Tibial artery (tissue), 4 donors: ENCODE measurements at regions not wholly inside any gene's neighbourhood (a gene's known extent, or its start where the extent isn't known, plus 50 kb on each side); places are given as distances from the start of the nearest gene placed in this dataset.

Experiments
- DNase-seq, 2 donors: peaks; one replicate each; pipeline ENCODE4 v3.0.0-alpha.2; 2019
- H3K27ac ChIP-seq, 2 donors: fragments of 200-600 bp; sonication (generic) in 1 of 2; 1 replicate in 1 of 2; 2 replicates in 1 of 2; pipeline ENCODE4 v1.5.1; 2018 to 2019; ENCODE audit warnings: mild to moderate bottlenecking in 1 of 2
- H3K27me3 ChIP-seq, 2 donors: fragments of 200-600 bp; sonication (generic) in 1 of 2; one replicate each; pipeline versions ENCODE4 v1.5.1 to v1.6.0; 2016 to 2019
- H3K36me3 ChIP-seq, 3 donors: fragments of 200-600 bp; sonication (generic) in 2 of 3; one replicate each; pipeline ENCODE4 v1.5.1; 2016 to 2019; ENCODE audit warnings: mild to moderate bottlenecking in 2 of 3
- H3K4me1 ChIP-seq, 4 donors: fragments of 200-600 bp; sonication (generic) in 2 of 4; 1 replicate in 3 of 4; 2 replicates in 1 of 4; pipeline ENCODE4 v1.5.1; 2016 to 2019
- H3K4me3 ChIP-seq, 2 donors: fragments of 200-600 bp; sonication (generic) in 1 of 2; 1 replicate in 1 of 2; 2 replicates in 1 of 2; pipeline ENCODE4 v1.5.1; 2018 to 2019; ENCODE audit warnings: mild to moderate bottlenecking in 2 of 2
- H3K9me3 ChIP-seq, 3 donors: fragments of 200-600 bp; sonication (generic) in 1 of 3; one replicate each; pipeline ENCODE4 v1.5.1; 2016 to 2019
- intact Hi-C: fragments of 100-400 bp; cut with DNase I; formaldehyde crosslinking; loops from one replicate; pipeline ENCODE4 v1.15.0; 2023; ENCODE audit warnings: low total_unique reads
- TF ChIP-seq, protein P1 (sequence below), 2 experiments: fragments of 200-600 bp in 1 of 2; fragments of 450-650 bp in 1 of 2; IDR thresholded peaks; one replicate each; pipeline ENCODE4 v1.5.1; 2017 to 2019; ENCODE audit warnings: antibody characterized with exemption in 2 of 2, mild to moderate bottlenecking in 1 of 2, moderate library complexity in 1 of 2

DNA sequence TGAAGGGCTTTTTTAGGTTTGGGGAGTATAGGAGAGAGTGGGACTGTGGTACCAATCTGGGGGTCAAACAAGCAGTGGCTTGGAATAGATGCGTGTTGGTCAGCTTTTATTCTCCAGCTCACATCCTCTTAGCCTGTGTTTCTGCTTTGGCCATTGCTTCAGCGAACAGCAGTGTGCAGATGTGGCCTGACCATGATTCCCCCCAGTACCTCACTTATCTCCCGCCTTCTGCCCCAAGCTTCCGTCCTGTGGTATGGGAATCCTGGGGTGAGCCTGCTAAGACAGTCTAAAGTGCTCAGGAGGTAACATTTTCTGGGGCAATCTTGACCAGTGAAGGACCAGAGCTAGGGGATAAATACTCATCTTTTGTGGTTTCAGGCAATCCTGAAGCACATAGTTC lies 84.9 kb upstream of the TNP1 start:
- intact Hi-C loops: no loop called here
- TF ChIP-seq, protein P1, sequence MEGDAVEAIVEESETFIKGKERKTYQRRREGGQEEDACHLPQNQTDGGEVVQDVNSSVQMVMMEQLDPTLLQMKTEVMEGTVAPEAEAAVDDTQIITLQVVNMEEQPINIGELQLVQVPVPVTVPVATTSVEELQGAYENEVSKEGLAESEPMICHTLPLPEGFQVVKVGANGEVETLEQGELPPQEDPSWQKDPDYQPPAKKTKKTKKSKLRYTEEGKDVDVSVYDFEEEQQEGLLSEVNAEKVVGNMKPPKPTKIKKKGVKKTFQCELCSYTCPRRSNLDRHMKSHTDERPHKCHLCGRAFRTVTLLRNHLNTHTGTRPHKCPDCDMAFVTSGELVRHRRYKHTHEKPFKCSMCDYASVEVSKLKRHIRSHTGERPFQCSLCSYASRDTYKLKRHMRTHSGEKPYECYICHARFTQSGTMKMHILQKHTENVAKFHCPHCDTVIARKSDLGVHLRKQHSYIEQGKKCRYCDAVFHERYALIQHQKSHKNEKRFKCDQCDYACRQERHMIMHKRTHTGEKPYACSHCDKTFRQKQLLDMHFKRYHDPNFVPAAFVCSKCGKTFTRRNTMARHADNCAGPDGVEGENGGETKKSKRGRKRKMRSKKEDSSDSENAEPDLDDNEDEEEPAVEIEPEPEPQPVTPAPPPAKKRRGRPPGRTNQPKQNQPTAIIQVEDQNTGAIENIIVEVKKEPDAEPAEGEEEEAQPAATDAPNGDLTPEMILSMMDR (IDR thresholded peaks at IDR 0.05): no peak
- H3K4me3 ChIP-seq: no peak overlapping the region
- no peak for DNase-seq
- no peak overlapping the region for H3K27ac ChIP-seq
- H3K27me3 ChIP-seq: no peaks in the 10 kb centered on the region
- no peaks in the 10 kb centered on the region for H3K36me3 ChIP-seq
- peaks cover 0 to 4% (median 2%) of the 10 kb centered on the region in 4 donors for H3K4me1 ChIP-seq
- no peaks in the 10 kb centered on the region for H3K9me3 ChIP-seq

DNA sequence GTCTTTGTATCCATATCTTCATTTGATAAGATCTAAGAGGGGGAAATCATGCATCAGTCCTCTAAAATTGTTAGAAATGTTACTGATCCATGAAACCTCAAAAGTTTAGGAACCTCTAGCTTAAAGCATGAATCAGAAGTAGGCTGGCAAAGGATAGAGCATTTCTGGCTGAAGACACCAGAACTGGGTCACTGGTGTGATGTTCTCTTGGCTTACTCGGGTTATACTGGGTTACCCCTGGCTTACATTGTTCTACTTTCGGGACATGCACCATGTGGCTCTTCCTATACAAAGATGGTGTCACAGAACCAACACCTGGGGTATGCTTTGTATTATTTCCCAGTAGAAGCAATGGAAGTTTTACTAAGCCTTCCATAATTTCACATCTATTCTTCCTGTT lies 83.2 kb upstream of the TNP1 start:
- DNase-seq: no peak
- intact Hi-C loops: no loop called here
- TF ChIP-seq, protein P1 (IDR thresholded peaks at IDR 0.05): no peak
- Histone ChIP-seq H3K36me3 (no peaks in the 10 kb centered on the region), H3K4me1 (no peaks in the 10 kb centered on the region), H3K4me3 (no peak overlapping the region), H3K9me3 (no peaks in the 10 kb centered on the region), H3K27ac (no peak overlapping the region), H3K27me3 (no peaks in the 10 kb centered on the region)

DNA sequence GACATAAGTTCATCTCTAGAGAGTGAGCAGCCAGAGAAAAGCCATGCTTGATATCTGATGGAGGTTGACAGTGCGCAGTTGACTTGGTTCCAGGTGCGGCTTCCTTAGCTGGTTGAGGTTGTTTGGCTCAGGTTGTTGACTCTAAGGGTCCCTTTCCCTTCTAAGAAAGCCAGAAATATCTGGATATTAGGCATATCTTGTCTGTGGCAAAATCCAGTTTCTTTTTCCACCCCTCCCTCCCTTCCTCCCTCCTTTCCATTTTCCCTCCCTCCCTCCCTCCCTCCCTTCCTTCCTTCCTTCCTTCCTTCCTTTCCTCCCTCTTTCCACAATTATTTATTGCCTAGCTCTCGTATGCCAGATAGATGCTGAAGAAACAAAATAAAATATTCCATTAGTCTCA lies 82.6 kb upstream of the TNP1 start:
- Histone ChIP-seq H3K36me3 (no peaks in the 10 kb centered on the region), H3K4me1 (peaks cover 0 to 3% (median 1%) of the 10 kb centered on the region in 4 donors), H3K27me3 (no peaks in the 10 kb centered on the region), H3K27ac (no peak overlapping the region), H3K9me3 (no peaks in the 10 kb centered on the region), H3K4me3 (no peak overlapping the region)
- TF ChIP-seq, protein P1 (IDR thresholded peaks at IDR 0.05): no peak
- intact Hi-C loops: no loop called here
- DNase-seq: no peak

DNA sequence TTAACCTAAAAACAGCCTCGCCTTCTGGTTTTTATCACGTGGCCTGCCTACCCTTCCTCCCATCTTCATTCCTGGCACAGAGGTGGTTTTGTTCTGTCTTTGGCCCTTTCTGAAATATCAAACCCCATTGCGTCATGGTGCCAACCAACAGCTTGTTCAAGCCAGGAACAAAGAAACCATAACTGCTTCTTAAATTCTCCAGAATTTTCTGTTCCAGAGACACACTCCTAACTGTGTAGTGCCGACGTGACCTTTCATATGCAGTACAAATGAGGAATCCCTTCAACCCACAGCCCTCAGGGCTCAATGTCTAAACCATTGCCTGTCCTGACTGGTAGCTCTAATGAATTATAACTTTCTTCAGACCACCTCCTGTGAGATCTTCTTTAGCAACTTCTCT lies 82.2 kb upstream of the TNP1 start:
- Histone ChIP-seq H3K4me3 (no peak overlapping the region), H3K9me3 (no peaks in the 10 kb centered on the region), H3K27me3 (no peaks in the 10 kb centered on the region), H3K4me1 (peaks cover 0 to 7% (median 4%) of the 10 kb centered on the region in 4 donors), H3K27ac (no peak overlapping the region), H3K36me3 (no peaks in the 10 kb centered on the region)
- TF ChIP-seq, protein P1 (IDR thresholded peaks at IDR 0.05): no peak
- no peak for DNase-seq
- intact Hi-C loops: no loop called here

DNA sequence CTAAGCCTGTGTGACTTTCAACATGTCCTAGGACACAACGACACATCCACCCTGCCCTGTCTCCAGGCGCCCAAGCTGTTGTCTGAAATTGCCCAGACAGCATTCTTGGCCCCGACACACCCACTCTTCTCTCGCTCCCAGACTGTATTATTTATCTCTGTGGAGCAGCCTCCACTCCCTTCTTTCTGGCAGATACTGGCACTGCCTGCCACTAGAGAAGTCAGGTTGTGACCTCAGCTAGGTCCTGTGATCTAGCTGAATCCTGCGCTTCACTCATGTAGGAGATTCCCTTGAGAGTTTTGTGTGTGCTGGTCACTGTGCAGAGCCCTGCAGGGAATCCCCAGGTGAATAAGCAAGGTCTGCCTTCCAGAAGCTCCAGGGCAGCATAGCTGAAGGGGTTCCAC lies 77.1 kb upstream of the TNP1 start:
- Histone ChIP-seq H3K9me3 (no peaks in the 10 kb centered on the region), H3K27me3 (no peaks in the 10 kb centered on the region), H3K4me1 (peaks cover 0 to 20% (median 11%) of the 10 kb centered on the region in 4 donors), H3K36me3 (no peaks in the 10 kb centered on the region), H3K4me3 (no peak overlapping the region), H3K27ac (no peak overlapping the region)
- TF ChIP-seq, protein P1 (IDR thresholded peaks at IDR 0.05): no peak
- no peak for DNase-seq
- intact Hi-C loops: no loop called here

DNA sequence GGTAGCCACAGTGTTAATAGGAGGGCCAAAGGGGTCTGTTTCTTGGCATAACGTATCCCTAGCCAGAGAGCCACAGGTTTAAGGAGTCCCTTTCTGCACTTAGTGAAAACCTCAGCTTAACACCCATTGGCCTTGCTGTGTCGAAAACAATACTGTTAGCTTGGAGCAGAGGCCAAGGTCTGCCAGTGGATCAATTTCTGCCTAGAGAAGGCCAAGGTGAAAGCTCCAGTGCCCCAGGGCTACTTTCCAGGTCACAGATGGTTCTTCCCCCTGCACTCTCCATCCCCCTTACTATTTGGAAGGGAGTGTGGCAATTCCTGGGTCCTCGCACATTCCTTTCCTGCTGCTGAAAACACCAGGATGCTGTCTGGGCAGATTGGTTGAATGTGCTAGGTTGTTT lies 74.8 kb upstream of the TNP1 start:
- no peak for DNase-seq
- TF ChIP-seq, protein P1 (IDR thresholded peaks at IDR 0.05): no peak
- H3K4me3 ChIP-seq: no peak overlapping the region
- no peak overlapping the region for H3K27ac ChIP-seq
- H3K36me3 ChIP-seq: no peaks in the 10 kb centered on the region
- no peaks in the 10 kb centered on the region for H3K27me3 ChIP-seq
- intact Hi-C loops: no loop called here
- peaks cover 0 to 20% (median 11%) of the 10 kb centered on the region in 4 donors for H3K4me1 ChIP-seq
- H3K9me3 ChIP-seq: no peaks in the 10 kb centered on the region
